Vagina (tissue), 2 donors: ENCODE measurements at regions not wholly inside any gene's neighbourhood (a gene's known extent, or its start where the extent isn't known, plus 50 kb on each side); places are given as distances from the start of the nearest gene placed in this dataset.
"Not testable (repeated sequence)": the region's sequence is repeated elsewhere in the genome, so short reads cannot be mapped to it uniquely, and the experiment has no call there.

Experiments
- DNase-seq, 2 donors: peaks; one replicate each; pipeline ENCODE4 v3.0.0-alpha.2; 2017; ENCODE audit errors: extremely low spot score in 2 of 2
- H3K27ac ChIP-seq: fragments of 200-600 bp; sonication (generic); one replicate; pipeline ENCODE4 v1.5.1; 2019
- H3K27me3 ChIP-seq: fragments of 200-600 bp; sonication (generic); one replicate; pipeline ENCODE4 v1.5.1; 2019
- H3K36me3 ChIP-seq, 2 donors: fragments of 200-600 bp; sonication (generic); one replicate each; pipeline ENCODE4 v1.5.1; 2017 to 2019
- H3K4me1 ChIP-seq: fragments of 200-600 bp; sonication (generic); one replicate; pipeline ENCODE4 v1.5.1; 2019
- H3K4me3 ChIP-seq, 2 donors: fragments of 200-600 bp; sonication (generic); 1 replicate in 1 of 2; 2 replicates in 1 of 2; pipeline ENCODE4 v1.5.1; 2016 to 2019
- H3K9me3 ChIP-seq: fragments of 200-600 bp; sonication (generic); one replicate; pipeline ENCODE4 v1.5.1; 2019
- CTCF ChIP-seq, 3 experiments: fragments of 450-650 bp in 2 of 3; fragments of 200-600 bp in 1 of 3; sonication (generic) in 1 of 3; IDR thresholded peaks; one replicate each; pipeline ENCODE4 v1.5.1; 2017 to 2019; ENCODE audit warnings: antibody characterized with exemption in 3 of 3, mild to moderate bottlenecking in 2 of 3, moderate library complexity in 2 of 3
- POLR2A ChIP-seq, 2 donors: fragments of 450-650 bp; IDR thresholded peaks; one replicate each; pipeline ENCODE4 v1.6.1; 2017; ENCODE audit warnings: antibody characterized with exemption in 2 of 2, mild to moderate bottlenecking in 2 of 2, moderate library complexity in 2 of 2
- POLR2AphosphoS5 ChIP-seq, 2 donors: sonication (generic); formaldehyde crosslinking; IDR thresholded peaks; one replicate each; pipeline ENCODE4 v1.9.0; 2017; ENCODE audit warnings: antibody characterized with exemption in 2 of 2, mild to moderate bottlenecking in 2 of 2, low read depth in 1 of 2; ENCODE audit not compliant: insufficient read depth in 1 of 2
- intact Hi-C: fragments of 100-400 bp; cut with DNase I; formaldehyde crosslinking; loops from one replicate; pipeline ENCODE4 v1.15.1; 2023

- H3K9me3 ChIP-seq: no peaks in the 10 kb centered on the region
- no peak for DNase-seq
- TF ChIP-seq POLR2AphosphoS5 (IDR thresholded peaks at IDR 0.05; ENCODE audit: insufficient read depth in 1 of 2, low read depth in 1 of 2) (no peak), POLR2A (IDR thresholded peaks at IDR 0.05) (no peak), CTCF (IDR thresholded peaks at IDR 0.05) (no peak)
- no peak overlapping the region for H3K4me3 ChIP-seq
- no peaks in the 10 kb centered on the region for H3K4me1 ChIP-seq
- no peaks in the 10 kb centered on the region for H3K27me3 ChIP-seq
- H3K27ac ChIP-seq: no peak overlapping the region
- no peaks in the 10 kb centered on the region for H3K36me3 ChIP-seq
- intact Hi-C loops: no loop called here
These were observed 524.0 kb downstream of the LRRIQ3 start for GRCh38 chr1:73673971-73674370.

- no peak overlapping the region for H3K4me3 ChIP-seq
- H3K27ac ChIP-seq: no peak overlapping the region
- no peak for DNase-seq
- no peaks in the 10 kb centered on the region for H3K27me3 ChIP-seq
- no peak for TF ChIP-seq POLR2AphosphoS5 (IDR thresholded peaks at IDR 0.05; ENCODE audit: insufficient read depth in 1 of 2, low read depth in 1 of 2)
- TF ChIP-seq CTCF (IDR thresholded peaks at IDR 0.05): no peak
- no peak for TF ChIP-seq POLR2A (IDR thresholded peaks at IDR 0.05)
- H3K9me3 ChIP-seq: no peaks in the 10 kb centered on the region
- intact Hi-C loops: no loop called here
- H3K4me1 ChIP-seq: no peaks in the 10 kb centered on the region
- no peaks in the 10 kb centered on the region for H3K36me3 ChIP-seq
These were observed 526.4 kb downstream of the LRRIQ3 start for GRCh38 chr1:73671530-73671929.

GRCh38 chr1:73667959-73668358, 530.0 kb downstream of the LRRIQ3 start:
- H3K27ac ChIP-seq, H3K9me3 ChIP-seq, H3K27me3 ChIP-seq, H3K4me3 ChIP-seq, intact Hi-C loops, H3K36me3 ChIP-seq, H3K4me1 ChIP-seq, DNase-seq: not testable (repeated sequence)

- TF ChIP-seq POLR2A (IDR thresholded peaks at IDR 0.05): no peak
- no peak for TF ChIP-seq CTCF (IDR thresholded peaks at IDR 0.05)
- no peak for TF ChIP-seq POLR2AphosphoS5 (IDR thresholded peaks at IDR 0.05; ENCODE audit: insufficient read depth in 1 of 2, low read depth in 1 of 2)
- Histone ChIP-seq H3K4me3 (no peak overlapping the region), H3K36me3 (no peaks in the 10 kb centered on the region), H3K9me3 (no peaks in the 10 kb centered on the region), H3K4me1 (no peaks in the 10 kb centered on the region), H3K27ac (no peak overlapping the region), H3K27me3 (no peaks in the 10 kb centered on the region)
- intact Hi-C loops: no loop called here
- no peak for DNase-seq
These were observed 535.5 kb downstream of the LRRIQ3 start for GRCh38 chr1:73662526-73662925.

- Histone ChIP-seq H3K4me1 (no peaks in the 10 kb centered on the region), H3K27ac (no peak overlapping the region), H3K36me3 (no peaks in the 10 kb centered on the region), H3K27me3 (no peaks in the 10 kb centered on the region), H3K9me3 (no peaks in the 10 kb centered on the region), H3K4me3 (no peak overlapping the region)
- no peak for DNase-seq
- no peak for TF ChIP-seq POLR2A (IDR thresholded peaks at IDR 0.05)
- no peak for TF ChIP-seq POLR2AphosphoS5 (IDR thresholded peaks at IDR 0.05; ENCODE audit: insufficient read depth in 1 of 2, low read depth in 1 of 2)
- TF ChIP-seq CTCF (IDR thresholded peaks at IDR 0.05): no peak
- intact Hi-C loops: no loop called here
These were observed 538.8 kb downstream of the LRRIQ3 start for GRCh38 chr1:73659136-73659535.

- Histone ChIP-seq H3K4me3 (no peak overlapping the region), H3K4me1 (no peaks in the 10 kb centered on the region), H3K27ac (no peak overlapping the region), H3K9me3 (no peaks in the 10 kb centered on the region), H3K27me3 (no peaks in the 10 kb centered on the region), H3K36me3 (no peaks in the 10 kb centered on the region)
- intact Hi-C loops: no loop called here
- TF ChIP-seq POLR2AphosphoS5 (IDR thresholded peaks at IDR 0.05; ENCODE audit: insufficient read depth in 1 of 2, low read depth in 1 of 2) (no peak), POLR2A (IDR thresholded peaks at IDR 0.05) (no peak), CTCF (IDR thresholded peaks at IDR 0.05) (no peak)
- DNase-seq: no peak
These were observed 543.3 kb downstream of the LRRIQ3 start for GRCh38 chr1:73654714-73655113.
